GM18873 (cell line): ENCODE measurements at regions not wholly inside any gene's neighbourhood (a gene's known extent, or its start where the extent isn't known, plus 50 kb on each side); places are given as distances from the start of the nearest gene placed in this dataset.
"Not testable (repeated sequence)": the region's sequence is repeated elsewhere in the genome, so short reads cannot be mapped to it uniquely, and the experiment has no call there.

Experiments used
- ATAC-seq: cut with Tn5 transposase; IDR thresholded peaks from one replicate; pipeline ENCODE4 v1.9.1; 2021; ENCODE audit warnings: mild to moderate bottlenecking, moderate library complexity, moderate number of reproducible peaks; ENCODE audit not compliant: unreplicated experiment, low FRiP score

DNA sequence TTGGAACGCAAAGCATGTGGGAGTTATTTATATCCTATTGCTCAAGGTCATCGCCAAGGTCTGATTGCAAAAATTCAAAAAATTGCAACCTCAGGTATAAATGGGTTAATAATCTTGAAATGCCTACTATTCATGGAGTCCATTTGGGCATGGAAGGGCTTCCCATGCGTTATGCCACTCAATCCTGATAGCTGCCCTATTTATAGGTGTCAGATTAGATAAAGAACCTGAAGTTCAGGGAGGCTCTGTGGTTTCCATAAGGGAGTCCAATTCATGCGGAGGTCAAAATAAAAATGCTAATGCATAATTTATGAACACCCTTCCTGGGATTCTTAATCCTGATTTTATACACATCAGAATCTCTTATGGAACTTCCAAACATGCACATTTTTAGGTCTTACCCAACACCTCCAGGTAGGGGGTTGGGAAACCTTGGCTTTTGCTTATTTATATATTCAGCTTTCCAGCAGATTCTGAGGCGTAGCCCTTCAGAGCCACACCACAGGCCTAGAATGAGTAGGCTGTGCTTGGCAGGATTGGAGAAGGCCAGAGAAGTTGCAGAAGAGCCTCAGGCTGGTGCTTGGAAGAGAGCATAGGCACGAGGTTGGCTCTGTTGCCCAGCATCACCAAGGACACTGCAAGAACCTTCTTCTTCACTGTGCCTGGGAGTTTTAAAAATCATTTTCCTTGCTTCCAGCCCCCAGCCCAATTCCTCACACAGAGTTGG is 324.4 kb upstream of the CFAP20DC start:
- ATAC-seq: no peak

DNA sequence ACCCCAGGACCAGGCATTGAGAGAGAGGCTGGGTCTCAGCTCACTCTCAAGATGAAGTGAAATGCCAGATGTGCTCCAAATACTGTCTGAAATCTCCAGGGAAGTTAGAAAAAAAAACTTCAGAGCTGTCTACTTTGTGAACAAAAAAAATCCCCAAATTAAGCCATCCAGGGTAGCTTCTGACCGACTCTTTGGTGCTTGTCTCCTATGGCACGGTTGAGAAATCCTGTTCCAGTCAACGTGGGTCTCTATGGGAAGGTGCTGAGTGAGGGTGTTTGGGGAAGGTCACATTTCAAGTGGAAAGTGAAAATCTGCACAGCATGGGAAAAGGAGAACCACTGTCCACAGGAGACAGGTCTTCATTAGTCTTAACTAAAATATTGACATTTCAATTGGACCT is 322.5 kb upstream of the CFAP20DC start:
- no peak for ATAC-seq

DNA sequence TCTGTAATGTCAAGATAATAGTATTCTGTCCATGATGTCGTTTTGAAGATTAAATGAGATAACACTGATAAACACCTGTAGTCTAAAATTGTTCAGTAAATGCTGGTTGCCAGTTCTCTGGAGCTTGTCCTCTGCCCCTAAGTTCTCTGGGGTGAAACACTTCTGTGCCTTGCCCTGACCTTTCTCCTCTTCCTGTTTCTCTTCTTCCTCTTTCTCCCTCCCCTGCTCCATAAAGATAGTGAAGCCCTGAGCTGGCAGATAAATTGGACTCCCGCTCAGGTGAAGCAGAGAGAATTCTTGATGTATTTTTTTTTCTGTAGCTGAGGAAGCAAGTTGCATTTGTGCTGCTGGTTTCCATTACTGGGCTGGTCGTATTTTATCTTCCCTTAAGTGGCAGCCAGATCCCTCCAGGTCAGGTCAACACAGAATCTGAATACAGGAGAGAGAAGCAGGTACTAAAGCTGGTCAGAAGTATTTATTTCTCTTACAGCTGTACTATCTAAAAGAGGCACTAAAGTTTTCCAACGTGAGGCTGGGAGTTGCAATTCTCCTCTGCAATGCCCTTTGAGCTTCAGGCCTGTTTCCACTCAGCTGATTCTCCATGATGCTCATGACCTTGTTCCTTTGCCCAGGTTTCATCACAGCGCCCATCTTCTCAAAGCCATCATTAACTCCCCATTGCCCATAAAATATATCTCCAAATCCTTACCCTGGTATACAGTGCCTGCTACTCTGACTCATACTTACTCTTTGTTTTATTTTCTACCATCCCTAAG is 319.3 kb upstream of the CFAP20DC start:
- ATAC-seq: no peak

DNA sequence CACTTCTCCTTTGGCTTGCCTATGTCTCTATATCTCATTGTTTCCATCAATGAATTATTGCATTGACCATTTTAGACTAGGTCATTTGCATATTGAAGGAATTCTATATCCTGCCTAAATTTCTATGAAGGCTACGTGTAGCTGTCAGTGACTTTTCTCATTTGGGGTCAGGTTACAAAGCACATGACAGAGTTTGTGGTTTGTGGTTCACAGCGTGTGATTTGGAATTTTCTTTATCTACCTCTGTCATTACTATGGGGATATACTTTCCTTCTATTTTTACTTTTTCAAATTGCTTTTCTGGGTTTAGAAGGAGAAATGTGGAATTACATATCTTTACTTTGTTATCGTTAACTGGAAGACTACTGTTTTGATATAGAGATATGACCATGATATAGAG is 317.3 kb upstream of the CFAP20DC start:
- no peak for ATAC-seq

DNA sequence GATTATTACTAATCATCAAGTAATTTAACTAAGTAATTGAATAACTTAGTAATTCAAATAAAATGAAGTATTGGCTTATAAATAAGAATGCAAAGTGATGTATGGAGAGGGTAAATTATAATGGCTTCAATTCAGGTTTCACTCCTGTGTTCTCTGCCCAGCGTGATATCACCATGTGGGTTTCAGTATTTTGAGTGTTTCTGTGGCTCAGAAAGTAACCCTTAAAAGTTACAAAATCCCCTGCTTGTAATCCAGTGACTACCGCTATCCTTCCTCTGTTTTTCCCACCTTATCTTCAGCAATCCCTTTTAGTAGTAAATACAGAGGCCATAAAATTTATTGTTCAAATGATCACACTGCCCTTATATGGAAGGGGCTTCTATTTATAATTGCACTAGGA is 316.4 kb upstream of the CFAP20DC start:
- ATAC-seq: no peak

DNA sequence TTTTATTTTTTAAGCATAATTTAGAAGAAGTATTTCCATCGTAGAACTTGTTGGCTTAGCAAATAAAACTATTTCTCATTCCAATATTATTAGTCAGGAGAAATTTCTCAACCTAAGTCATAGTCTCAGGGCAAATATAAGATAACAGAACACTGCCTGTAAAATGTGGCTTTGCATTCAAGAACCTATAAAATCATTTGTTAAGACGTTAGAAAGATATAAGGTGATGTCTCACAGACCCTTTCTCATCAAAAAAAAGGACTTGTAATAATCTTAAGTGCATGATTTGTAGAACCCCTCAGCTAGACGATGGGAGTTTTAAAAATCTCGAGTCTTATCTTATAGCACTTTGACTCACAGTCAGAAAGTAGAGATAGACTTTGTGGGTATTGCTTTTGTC is 314.7 kb upstream of the CFAP20DC start:
- ATAC-seq: no peak

DNA sequence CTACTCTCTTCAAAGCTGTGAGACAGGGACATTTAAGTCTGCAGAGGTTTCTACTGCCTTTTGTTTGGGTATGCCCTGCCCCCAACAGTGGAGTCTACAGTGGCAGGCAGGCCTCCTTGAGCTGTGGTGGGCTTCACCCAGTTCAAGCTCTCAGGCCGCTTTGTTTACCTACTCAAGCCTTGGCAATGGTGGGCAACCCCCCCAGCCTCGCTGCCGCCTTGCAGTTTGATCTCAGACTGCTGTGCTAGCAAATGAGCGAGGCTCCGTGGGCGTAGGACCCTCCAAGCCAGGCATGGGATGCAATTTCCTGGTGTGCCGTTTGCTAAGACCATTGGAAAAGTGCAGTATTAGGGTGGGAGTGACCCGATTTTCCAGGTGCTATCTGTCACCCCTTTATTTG is 310.5 kb upstream of the CFAP20DC start:
- ATAC-seq: not testable (repeated sequence)

- ATAC-seq: no peak
Observed at GRCh38 chr3:59341459-59341858, 291.6 kb upstream of the CFAP20DC start.

DNA sequence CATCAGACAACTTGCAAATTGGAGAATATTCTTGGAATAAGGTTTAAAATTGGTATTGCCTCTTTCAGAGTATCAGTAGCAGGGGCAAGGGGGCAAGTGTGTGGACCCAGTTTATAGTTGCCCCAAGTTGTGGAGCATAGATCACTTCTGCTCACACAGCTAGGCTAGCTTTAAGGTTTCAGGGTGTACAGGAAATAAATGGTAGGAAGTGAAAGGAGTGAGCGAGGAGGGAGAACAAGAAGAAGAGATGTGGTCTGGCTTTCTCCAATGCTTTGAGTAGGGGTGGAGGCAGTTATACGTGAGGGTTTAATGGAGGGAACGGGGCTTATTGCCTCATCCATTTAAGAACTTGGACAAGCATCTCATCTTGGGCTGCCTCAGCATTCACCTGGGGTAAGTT is 290.0 kb upstream of the CFAP20DC start:
- ATAC-seq: no peak

DNA sequence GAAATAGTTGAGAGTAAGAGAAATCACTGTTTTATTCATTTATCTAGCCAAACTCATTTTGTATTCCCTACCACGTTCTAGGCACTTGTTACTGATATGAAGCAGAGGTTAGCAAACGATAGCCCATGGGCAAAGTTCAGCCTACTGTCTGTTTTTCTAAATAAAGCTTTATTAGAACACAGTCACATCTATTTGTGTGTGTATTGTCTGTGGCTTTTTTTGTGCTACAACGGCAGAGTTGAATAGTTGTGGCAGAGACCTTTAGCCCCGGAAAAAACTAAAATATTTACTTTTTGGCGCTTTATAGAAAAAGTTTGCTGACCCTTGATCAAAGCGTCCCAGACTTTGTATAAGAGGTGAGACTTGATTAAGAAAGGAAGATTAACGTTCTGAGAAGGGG is 289.1 kb upstream of the CFAP20DC start:
- ATAC-seq: no peak

DNA sequence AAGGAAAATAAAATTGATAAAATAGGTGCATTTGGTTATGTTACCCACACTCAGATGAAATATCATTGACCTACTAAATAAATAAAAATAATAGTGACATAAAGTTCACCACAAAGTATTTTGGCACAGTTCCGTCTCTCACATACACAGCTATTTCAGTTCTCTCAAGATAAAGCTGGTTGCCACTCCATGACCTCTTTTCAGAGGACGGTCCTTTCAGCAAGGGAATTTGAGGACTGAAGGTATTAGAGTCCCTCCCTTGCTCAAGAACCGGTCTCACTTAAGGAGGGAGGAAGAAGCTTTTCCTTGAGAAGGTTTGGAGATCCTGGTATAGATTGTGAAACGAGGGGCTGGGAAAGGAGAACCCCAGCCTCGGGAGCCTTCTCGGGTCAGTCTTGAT is 285.5 kb upstream of the CFAP20DC start:
- no peak for ATAC-seq

DNA sequence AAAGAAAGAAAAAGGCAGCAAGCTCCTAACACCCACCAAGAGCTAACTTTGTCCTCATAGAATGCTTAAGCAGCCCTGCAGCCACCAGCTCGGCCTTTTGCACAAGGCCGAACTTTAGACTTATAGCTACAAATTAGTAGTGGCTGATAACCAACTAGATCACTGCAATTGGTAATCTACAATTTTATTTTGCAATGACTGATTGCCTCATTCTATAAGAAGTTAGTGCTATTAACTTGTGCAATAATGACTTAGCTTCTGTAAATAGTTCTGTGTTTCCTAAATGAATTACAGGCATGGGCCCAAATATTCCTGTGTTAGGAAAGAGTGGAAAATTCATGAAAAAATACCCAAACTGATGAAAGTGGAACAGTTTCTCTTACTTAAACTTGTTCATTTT is 284.8 kb upstream of the CFAP20DC start:
- no peak for ATAC-seq

DNA sequence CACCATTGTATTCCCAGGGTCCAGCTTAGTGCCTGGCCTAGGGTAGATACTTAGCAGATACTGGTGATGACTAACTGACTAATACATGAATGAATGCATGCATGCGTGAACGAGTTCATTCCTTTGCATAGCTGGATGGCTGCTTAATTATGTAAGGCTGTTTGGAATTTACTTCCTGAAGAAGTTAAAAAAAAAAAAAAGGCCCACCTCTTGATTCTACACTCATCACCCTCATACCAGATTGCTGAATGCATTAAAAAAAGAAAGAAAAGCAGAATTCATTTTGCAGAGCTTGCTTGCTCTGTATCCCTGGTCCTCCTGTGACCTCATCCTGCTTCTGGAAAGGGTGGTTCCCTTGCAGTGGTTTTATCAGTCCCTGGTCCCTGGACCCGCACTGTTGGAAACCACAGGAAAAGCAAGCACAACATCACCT is 277.6 kb upstream of the CFAP20DC start:
- no peak for ATAC-seq

DNA sequence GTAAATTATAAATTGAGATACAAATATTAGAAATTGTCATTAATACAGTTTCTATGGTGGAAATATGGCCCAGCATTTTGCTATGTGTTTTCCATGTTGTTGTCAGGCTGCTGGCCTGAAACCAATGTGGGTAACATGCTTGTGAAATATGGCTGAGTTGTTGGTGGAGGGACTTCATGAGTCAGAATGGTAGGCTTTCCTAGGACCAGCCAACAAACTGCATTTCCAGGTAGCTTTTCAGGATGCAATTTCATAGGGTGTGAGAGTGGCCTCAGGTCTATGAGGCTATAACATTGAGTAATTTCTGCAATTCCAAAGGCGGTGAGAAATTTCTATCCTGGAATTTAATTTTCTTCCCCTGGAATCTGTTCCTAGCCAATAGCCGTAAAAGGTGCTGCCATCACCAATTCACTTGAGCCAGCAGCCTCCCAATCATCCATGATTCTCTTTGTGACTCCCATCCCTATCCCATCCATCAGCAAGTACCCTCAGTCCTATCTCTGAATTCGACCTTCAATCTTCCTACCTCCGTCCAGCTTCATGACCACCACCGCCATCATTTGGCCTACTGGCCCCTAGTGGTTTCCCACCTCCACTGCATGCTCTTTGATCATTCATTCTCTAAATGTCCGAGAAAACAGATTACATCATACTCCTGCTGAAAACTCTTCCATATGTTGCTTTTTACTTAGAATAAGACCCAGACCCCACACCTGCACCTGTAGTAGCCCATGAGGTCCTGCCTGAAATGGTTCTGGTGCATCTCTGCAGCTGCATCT is 276.6 kb upstream of the CFAP20DC start:
- no peak for ATAC-seq

- ATAC-seq: no peak
Observed at GRCh38 chr3:59321881-59322540, 272.2 kb upstream of the CFAP20DC start.

GRCh38 chr3:59320080-59320479 is 270.3 kb upstream of the CFAP20DC start:
- no peak for ATAC-seq

DNA sequence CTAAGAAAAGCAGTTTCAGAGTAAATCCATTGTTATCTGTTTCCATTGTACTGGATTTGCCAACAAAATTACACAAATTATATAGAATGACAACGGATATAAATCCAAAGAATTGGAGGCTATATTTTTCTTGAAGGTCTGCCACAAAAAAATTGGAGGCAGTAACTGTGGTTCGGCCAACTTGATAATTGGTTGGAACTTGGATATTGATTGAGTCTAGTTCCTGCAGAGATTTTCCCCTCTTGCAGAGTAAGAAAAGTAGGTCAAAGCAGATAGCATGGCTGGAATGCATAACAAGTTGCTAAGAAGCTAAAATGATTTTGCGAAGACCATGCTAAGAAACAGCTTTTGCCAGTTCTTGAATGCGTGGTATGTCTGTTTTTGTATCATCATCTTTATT is 269.6 kb upstream of the CFAP20DC start:
- no peak for ATAC-seq

DNA sequence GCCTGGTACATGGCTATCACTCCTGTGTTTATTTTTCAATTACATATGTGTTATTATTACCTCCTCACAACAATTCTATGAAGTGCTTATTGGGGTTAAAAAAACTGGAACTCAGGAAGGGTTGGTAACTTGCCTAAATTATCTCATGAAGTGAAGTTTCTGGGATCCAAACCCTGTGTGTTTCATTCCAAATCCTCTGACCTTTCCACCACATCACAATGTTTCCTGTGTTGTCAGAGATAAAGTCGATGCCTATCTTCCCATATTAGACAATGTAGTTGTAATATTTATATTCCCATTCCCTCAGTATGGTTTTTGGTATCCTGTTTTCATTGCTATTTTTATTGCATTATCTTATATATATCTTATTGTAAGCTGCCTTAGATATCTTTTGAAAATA is 269.1 kb upstream of the CFAP20DC start:
- no peak for ATAC-seq

DNA sequence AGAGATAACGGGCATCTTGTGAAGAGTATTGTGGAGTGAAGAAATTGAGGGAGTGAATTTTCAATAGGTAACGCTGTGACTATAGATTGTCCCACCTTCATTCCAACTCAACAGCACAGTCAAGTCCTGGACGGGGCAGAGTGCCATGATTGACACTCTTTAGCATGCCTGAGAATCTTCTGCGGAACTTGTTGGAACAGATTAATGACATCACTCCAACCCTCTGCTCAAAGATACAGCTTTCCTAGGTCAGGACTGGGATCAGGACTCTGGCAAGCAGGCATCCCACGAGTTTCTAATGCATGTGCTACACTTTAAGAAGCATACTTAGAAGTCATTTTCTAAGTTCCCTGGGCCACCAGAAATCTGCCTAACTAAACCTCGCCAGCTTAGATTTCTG is 267.6 kb upstream of the CFAP20DC start:
- ATAC-seq: no peak

- ATAC-seq: no peak
Observed at GRCh38 chr3:59316688-59317275, 267.0 kb upstream of the CFAP20DC start.
